Fibroblast of villous mesenchyme (primary cell): ENCODE measurements at regions not wholly inside any gene's neighbourhood (a gene's known extent, or its start where the extent isn't known, plus 50 kb on each side); places are given as distances from the start of the nearest gene placed in this dataset.

ENCODE experiments used
- DNase-seq: peaks from one replicate; pipeline ENCODE4 v3.0.0-alpha.2; 2010; ENCODE audit warnings: low read depth
- H3K4me3 ChIP-seq: 2 replicates; pipeline ENCODE4 v1.5.1; 2011; ENCODE audit warnings: low read depth, mild to moderate bottlenecking, low read length
- TF ChIP-seq, protein P1 (sequence below): IDR thresholded peaks from 2 replicates; pipeline ENCODE4 v1.5.1; 2012; ENCODE audit warnings: low read depth, mild to moderate bottlenecking, low read length; ENCODE audit not compliant: insufficient read depth

DNA sequence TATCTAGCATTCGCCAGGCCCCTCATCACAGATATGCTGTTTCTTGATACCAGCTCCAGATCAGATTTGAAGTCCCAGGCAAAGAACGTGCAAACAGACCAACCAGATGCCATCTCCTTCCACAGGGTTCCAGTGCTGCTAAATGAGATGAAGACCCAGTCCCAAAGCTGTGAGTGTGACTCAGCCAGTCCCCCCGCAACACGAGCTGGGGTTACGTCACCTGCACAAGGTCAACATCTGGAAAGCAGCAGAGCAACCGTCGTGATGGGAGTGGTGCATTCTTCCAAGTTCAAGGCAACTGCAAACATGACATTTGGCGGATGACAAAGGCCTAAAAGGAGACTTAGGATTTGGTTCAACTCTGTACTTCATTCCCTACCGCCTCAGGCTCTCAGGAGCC is 69.6 kb upstream of the TIAM1 start:
- no peak overlapping the region for H3K4me3 ChIP-seq
- TF ChIP-seq, protein P1, sequence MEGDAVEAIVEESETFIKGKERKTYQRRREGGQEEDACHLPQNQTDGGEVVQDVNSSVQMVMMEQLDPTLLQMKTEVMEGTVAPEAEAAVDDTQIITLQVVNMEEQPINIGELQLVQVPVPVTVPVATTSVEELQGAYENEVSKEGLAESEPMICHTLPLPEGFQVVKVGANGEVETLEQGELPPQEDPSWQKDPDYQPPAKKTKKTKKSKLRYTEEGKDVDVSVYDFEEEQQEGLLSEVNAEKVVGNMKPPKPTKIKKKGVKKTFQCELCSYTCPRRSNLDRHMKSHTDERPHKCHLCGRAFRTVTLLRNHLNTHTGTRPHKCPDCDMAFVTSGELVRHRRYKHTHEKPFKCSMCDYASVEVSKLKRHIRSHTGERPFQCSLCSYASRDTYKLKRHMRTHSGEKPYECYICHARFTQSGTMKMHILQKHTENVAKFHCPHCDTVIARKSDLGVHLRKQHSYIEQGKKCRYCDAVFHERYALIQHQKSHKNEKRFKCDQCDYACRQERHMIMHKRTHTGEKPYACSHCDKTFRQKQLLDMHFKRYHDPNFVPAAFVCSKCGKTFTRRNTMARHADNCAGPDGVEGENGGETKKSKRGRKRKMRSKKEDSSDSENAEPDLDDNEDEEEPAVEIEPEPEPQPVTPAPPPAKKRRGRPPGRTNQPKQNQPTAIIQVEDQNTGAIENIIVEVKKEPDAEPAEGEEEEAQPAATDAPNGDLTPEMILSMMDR = no peak
- DNase-seq = no peak

GRCh38 chr21:31410499-31411131 is 66.6 kb upstream of the TIAM1 start:
- H3K4me3 ChIP-seq = no peak overlapping the region
- TF ChIP-seq, protein P1 = no peak
- DNase-seq = no peak

GRCh38 chr21:31409831-31410487 is 65.9 kb upstream of the TIAM1 start:
- DNase-seq = no peak
- no peak overlapping the region for H3K4me3 ChIP-seq
- TF ChIP-seq, protein P1 = no peak

GRCh38 chr21:31408301-31409088 is 64.4 kb upstream of the TIAM1 start:
- DNase-seq = no peak
- TF ChIP-seq, protein P1 = no peak

DNA sequence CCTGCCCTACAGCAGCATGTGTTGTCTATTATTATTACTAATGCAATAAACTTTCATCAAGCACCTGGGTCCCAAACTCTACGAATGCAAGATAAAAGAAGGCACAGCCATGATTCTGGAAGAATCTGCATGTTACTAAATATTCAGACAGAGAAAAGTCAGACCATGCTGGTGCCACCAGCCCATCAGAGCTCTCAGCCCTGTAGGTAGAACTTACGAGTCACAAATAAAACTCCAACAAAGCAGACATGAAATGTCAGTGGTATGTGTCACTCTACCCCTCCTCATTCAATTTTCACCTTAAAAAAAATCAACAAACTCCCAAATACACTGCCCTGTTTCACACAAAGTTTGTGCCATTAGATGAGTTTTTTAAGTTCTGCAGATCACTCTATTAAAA is 62.4 kb upstream of the TIAM1 start:
- H3K4me3 ChIP-seq = no peak overlapping the region
- TF ChIP-seq, protein P1 = no peak
- DNase-seq = no peak

More at GRCh38 chr21:31408301-31409088, 64.4 kb upstream of the TIAM1 start:
- H3K4me3 ChIP-seq = no peak overlapping the region

DNA sequence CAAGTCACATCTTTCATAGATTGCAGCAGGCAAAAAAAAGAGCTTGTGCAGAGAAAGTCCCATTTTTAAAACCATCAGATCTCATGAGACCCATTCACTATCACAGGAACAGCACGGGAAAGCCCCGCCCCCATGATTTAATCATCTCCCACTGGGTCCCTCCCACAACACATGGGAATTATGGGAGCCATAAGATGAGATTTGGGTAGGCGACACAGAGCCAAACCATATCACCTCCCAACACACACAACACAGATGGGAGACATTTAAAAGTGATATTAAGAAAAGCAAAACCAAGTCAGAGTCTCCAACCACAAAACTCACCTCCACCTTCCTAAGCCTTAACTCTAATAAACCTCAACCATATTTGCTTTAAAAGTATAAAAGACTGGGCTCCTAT is 61.5 kb upstream of the TIAM1 start:
- no peak overlapping the region for H3K4me3 ChIP-seq
- DNase-seq = no peak
- TF ChIP-seq, protein P1 = no peak
